DMS153 treated with DMSO at 0.1 percent for 48 hours (cell line): ENCODE measurements at regions not wholly inside any gene's neighbourhood (a gene's known extent, or its start where the extent isn't known, plus 50 kb on each side); places are given as distances from the start of the nearest gene placed in this dataset.

Source experiments
- DNase-seq: peaks from one replicate; lab custom pipeline; 2025; ENCODE audit not compliant: unreplicated experiment; lab: John Stamatoyannopoulos, UW

- no peak for DNase-seq
These were observed 562.0 kb downstream of the PLPP3 start for GRCh38 chr1:56017336-56017735.

GRCh38 chr1:56003846-56004245 is 575.5 kb downstream of the PLPP3 start:
- no peak for DNase-seq

GRCh38 chr1:56002231-56002630 is 577.1 kb downstream of the PLPP3 start:
- DNase-seq, result no peak

GRCh38 chr1:56000424-56000823 is 578.9 kb downstream of the PLPP3 start:
- no peak for DNase-seq

GRCh38 chr1:55997536-55997935 is 581.8 kb downstream of the PLPP3 start:
- no peak for DNase-seq

- DNase-seq, result no peak
These were observed 585.6 kb downstream of the PLPP3 start for GRCh38 chr1:55993646-55994318.

- DNase-seq, result no peak
These were observed 589.4 kb downstream of the PLPP3 start for GRCh38 chr1:55990007-55990406.

GRCh38 chr1:55988963-55989452 is 590.4 kb downstream of the PLPP3 start:
- DNase-seq, result no peak

- DNase-seq, result no peak
These were observed 591.7 kb downstream of the PLPP3 start for GRCh38 chr1:55987491-55988249.

GRCh38 chr1:55986003-55986402 is 593.4 kb downstream of the PLPP3 start:
- no peak for DNase-seq

DNA sequence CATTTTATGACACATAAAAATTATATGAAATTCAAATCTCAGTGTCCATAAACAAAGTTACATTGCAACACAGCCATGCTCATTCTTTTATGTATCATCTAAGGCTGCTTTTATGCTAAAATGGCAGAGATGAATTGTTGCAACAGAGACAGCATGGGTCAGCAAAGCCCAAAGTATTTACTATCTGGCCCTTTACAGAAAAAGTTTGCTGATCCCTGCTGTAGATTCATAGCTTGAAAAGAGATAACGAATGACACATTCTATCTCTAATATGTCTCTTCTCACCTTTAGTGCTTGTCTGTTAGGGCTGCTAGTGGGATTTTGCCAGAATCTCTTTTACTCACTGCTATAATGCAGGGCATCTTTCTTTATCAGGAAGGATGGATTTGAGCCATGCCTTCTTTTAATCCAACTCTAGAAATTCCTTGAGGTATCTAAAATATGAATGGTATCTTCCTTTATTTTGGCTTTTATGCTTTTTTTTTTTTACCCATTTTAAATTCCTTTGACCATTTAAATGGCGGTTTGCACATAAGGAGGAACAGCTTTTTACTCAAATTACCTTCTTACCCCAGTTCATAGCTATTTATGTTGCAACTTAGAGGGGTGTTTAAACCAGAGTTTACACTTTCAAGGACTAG is 598.2 kb downstream of the PLPP3 start:
- DNase-seq, result no peak

- no peak for DNase-seq
These were observed 598.8 kb downstream of the PLPP3 start for GRCh38 chr1:55980582-55980981.

DNA sequence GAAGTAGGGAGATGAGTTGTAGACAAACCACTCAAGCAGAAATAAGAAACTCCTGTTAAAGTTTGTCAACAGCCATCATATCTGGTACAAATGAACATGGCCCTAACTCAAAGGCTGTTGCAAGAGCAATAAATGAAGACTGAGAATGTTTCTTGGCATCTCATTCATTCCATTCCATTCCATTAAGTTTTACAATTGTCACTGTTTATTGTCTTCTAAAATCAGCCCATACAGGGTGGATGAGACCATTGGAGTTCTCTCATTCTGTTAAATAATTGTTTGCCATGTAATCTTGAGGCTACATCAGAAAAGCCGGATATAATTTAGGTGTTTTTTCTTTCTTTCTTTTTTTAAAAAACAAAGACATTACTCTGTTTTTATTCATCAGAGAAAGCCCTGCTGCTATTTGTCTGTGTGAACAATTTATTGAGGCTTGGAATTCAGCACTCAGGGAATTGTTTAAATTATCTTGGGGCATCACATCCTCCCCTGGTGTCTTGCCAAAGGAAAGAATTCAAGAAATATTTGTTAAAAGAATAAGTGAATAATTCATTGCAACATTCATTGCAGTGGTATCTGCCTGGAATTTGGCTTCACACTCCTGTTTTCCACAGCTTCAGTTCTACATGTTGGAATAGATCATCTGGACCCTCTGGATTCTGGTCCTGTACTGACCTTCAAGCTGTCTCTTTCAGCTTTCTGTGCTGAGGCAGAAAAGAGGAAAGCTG is 604.5 kb downstream of the PLPP3 start:
- DNase-seq, result no peak

- no peak for DNase-seq
These were observed 608.7 kb downstream of the PLPP3 start for GRCh38 chr1:55970526-55971110.

DNA sequence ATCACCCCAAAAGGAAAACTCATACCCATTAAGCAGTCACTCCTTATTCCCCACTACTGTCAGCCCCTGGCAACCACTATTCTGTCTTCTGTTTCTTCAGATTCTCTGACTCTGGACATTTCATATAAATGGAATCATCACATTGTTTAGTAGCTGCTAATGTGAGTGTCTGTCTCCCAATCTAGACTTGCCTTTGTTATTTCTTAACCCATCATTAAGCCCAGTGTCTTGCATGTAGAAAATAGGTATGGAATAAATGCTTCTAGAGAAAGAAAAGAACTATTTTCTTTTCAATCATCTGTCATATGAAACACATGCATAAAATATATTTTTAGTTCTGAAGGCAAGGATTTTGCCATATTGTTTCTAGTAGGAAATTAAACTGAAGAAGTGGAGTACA is 610.0 kb downstream of the PLPP3 start:
- no peak for DNase-seq

GRCh38 chr1:55968661-55969060 is 610.7 kb downstream of the PLPP3 start:
- DNase-seq, result no peak

DNA sequence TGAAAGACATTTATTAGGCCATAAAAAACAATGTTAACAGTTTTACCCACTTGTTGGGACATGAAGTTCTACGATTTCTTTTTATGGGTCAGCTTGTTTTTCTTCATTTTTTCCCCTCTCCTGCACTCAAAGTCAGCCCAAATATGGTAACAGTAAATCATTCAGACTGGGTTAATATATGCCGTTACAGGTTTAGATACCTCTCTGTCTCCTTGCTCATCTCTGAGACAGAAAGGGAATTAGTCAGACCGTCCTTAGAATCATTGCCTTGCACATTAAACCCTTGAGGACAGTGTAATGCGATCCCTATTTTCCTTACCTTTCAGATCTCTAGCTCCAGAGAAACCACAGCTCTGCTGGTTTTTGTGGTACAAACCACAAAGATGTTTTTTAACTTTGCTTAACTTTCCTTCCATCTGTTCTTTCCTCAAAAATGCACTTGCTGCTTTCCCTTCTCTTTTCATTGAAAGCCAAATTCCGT is 613.3 kb downstream of the PLPP3 start:
- no peak for DNase-seq

- DNase-seq, result no peak
These were observed 616.9 kb downstream of the PLPP3 start for GRCh38 chr1:55962472-55962871.

DNA sequence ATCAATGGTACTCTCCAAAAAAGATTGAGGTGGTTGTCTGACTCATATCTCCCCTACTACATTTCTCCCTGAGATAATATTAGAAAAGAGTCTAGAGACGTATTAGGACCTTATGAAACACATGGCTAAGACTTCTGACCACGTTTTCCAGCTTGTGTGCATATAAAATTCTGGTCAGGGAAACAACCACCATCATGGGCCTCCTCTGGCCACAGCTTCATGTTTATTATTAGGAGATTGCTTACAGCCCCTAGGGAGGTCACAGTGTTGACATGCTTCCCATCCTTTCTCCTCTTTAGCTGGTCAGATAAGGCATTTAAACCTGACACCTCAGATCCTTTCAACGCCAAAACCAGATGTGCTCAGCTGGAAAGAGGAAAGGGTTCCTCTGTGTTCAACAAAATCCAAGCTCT is 620.2 kb downstream of the PLPP3 start:
- no peak for DNase-seq

DNA sequence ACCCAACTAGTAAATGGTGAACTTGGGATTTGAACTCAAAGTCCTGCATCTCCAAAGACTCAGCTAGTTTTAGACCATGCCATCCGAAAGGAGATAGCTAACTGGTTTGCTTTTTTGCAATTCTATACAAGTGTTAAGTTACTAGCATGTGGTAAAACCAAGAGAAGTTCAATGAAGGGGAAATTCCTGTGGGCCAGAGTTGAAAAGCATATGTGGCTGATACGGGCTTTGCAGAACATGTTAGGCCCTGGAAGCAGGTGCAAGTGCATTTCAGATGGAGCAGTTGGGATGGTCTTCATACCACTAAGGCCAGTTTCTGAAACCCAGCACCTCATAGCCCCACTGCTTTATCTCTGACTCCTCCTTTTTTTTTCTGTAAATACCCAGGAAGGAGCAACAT is 620.9 kb downstream of the PLPP3 start:
- DNase-seq, result no peak

- no peak for DNase-seq
These were observed 622.1 kb downstream of the PLPP3 start for GRCh38 chr1:55957276-55957675.
